Hepatocyte (in vitro differentiated cells): ENCODE measurements at regions not wholly inside any gene's neighbourhood (a gene's known extent, or its start where the extent isn't known, plus 50 kb on each side); places are given as distances from the start of the nearest gene placed in this dataset.

Experiments
- DNase-seq: peaks from one replicate; pipeline ENCODE4 v3.0.0-alpha.2; 2016; ENCODE audit warnings: low spot score
- H2AFZ ChIP-seq: fragments of 200-600 bp; sonication (generic); 2 replicates; pipeline ENCODE4 v1.6.0; 2016; ENCODE audit warnings: antibody characterized with exemption, mild to moderate bottlenecking
- H3K27ac ChIP-seq: fragments of 200-600 bp; sonication (generic); 2 replicates; pipeline ENCODE4 v1.5.1; 2016; ENCODE audit warnings: mild to moderate bottlenecking
- H3K27me3 ChIP-seq: fragments of 200-600 bp; sonication (generic); 2 replicates; pipeline ENCODE4 v1.6.1; 2016
- H3K36me3 ChIP-seq: fragments of 200-600 bp; sonication (generic); replicated peaks from 2 replicates; pipeline ENCODE4 v1.5.1; 2016; ENCODE audit warnings: low read depth; ENCODE audit not compliant: insufficient read depth
- H3K4me1 ChIP-seq: fragments of 200-600 bp; sonication (generic); 2 replicates; pipeline ENCODE4 v1.5.1; 2016; ENCODE audit warnings: mild to moderate bottlenecking, moderate library complexity; ENCODE audit not compliant: insufficient read depth
- H3K4me2 ChIP-seq: fragments of 200-600 bp; sonication (generic); 2 replicates; pipeline ENCODE4 v1.6.0; 2016
- H3K4me3 ChIP-seq: fragments of 200-600 bp; sonication (generic); 2 replicates; pipeline ENCODE4 v1.5.1; 2016; ENCODE audit warnings: mild to moderate bottlenecking
- H3K79me2 ChIP-seq: fragments of 200-600 bp; sonication (generic); 2 replicates; pipeline ENCODE4 v1.6.0; 2017; ENCODE audit warnings: mild to moderate bottlenecking
- H3K9me2 ChIP-seq: fragments of 200-600 bp; sonication (generic); replicated peaks from 2 replicates; pipeline ENCODE4 v1.6.0; 2017; ENCODE audit warnings: mild to moderate bottlenecking; ENCODE audit not compliant: insufficient read depth
- H3K9me3 ChIP-seq: fragments of 200-600 bp; sonication (generic); 2 replicates; pipeline ENCODE4 v1.5.1; 2016; ENCODE audit warnings: low read depth, mild to moderate bottlenecking
- H4K20me1 ChIP-seq: fragments of 200-600 bp; sonication (generic); 2 replicates; pipeline ENCODE4 v1.6.0; 2016; ENCODE audit warnings: mild to moderate bottlenecking; ENCODE audit not compliant: insufficient read depth, poor library complexity, severe bottlenecking
- CTCF ChIP-seq: fragments of 200-600 bp; sonication (generic); IDR thresholded peaks from 2 replicates; pipeline ENCODE4 v1.5.1; 2016; ENCODE audit warnings: antibody characterized with exemption, mild to moderate bottlenecking; ENCODE audit not compliant: poor library complexity
- EZH2 ChIP-seq: fragments of 200-600 bp; sonication (generic); IDR thresholded peaks from 2 replicates; pipeline ENCODE4 v1.6.1; 2016; ENCODE audit warnings: antibody characterized with exemption, mild to moderate bottlenecking, borderline replicate concordance
- EZH2phosphoT487 ChIP-seq: fragments of 200-600 bp; sonication (generic); IDR thresholded peaks from one replicate; pipeline ENCODE4 v1.6.1; 2018; ENCODE audit warnings: antibody characterized with exemption, mild to moderate bottlenecking, low read depth, moderate library complexity; ENCODE audit not compliant: unreplicated experiment, severe bottlenecking
- whole genome bisulfite sequencing: methylation state at CpG from one replicate; pipeline ENCODE4 v1.1.6; 2016; ENCODE audit warnings: low lambda C conversion rate; ENCODE audit errors: missing lambda C conversion rate; 5-methylcytosine and 5-hydroxymethylcytosine counted together

DNA sequence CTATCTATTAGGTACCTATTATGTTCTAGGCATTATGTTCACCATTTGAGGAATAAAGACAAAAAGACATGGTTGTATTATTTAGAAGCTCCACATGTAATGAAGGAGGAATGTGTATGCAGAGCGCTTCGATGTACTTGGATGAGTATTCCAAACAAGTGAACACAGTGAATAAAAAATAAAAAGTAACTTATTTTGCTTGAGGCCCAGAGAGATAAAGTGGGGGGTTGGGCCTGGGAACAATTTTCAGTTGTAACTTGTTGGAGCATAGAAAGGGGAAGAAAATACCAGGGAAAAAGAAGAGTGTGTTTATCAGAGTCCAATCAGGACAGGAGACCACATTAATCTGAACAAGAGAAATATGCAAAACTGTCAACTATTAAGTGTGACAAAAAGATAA lies 445.7 kb upstream of the BCHE start:
- DNase-seq: no peak
- no peaks in the 10 kb centered on the region for H4K20me1 ChIP-seq
- peaks cover 4% of the 10 kb centered on the region for H3K4me1 ChIP-seq
- H3K27me3 ChIP-seq: no peaks in the 10 kb centered on the region
- H3K4me2 ChIP-seq: no peak overlapping the region
- no peaks in the 10 kb centered on the region for H3K36me3 ChIP-seq
- 100% methylated on average over 2 of the region's 2 CpGs for WGBS
- H3K9me3 ChIP-seq: no peaks in the 10 kb centered on the region
- no peaks in the 10 kb centered on the region for H3K9me2 ChIP-seq
- no peak overlapping the region for H3K27ac ChIP-seq
- no peak overlapping the region for H3K4me3 ChIP-seq
- no peak overlapping the region for H2AFZ ChIP-seq
- TF ChIP-seq CTCF (no peak), EZH2phosphoT487 (no peak), EZH2 (no peak)
- no peaks in the 10 kb centered on the region for H3K79me2 ChIP-seq

DNA sequence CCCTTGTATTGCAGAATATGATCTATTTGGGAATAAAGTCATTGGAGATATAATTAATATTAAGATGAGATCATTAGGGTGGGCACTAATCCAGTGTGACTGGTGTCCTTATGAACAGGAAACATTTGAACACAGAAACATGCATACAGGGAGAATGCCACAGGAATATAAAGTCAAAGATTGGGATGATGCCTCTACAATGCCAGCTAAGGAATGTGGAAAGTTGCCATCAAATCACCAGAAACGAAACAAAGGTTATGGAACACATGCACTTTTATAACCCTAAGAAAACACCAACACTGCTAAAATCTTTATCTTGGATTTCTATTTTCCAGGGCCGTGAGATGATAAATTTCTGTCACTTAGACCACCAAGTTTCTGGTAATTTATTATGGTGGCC lies 442.4 kb upstream of the BCHE start:
- Histone ChIP-seq H3K4me2 (no peak overlapping the region), H2AFZ (no peak overlapping the region), H4K20me1 (no peaks in the 10 kb centered on the region), H3K27me3 (no peaks in the 10 kb centered on the region), H3K79me2 (no peaks in the 10 kb centered on the region), H3K9me3 (no peaks in the 10 kb centered on the region), H3K4me3 (no peak overlapping the region), H3K27ac (no peak overlapping the region), H3K4me1 (peaks cover 2% of the 10 kb centered on the region), H3K36me3 (no peaks in the 10 kb centered on the region), H3K9me2 (no peaks in the 10 kb centered on the region)
- TF ChIP-seq EZH2phosphoT487: no peak
- TF ChIP-seq EZH2: no peak
- no peak for TF ChIP-seq CTCF
- DNase-seq: no peak
- WGBS: 69% methylated on average over 2 of the region's 2 CpGs

DNA sequence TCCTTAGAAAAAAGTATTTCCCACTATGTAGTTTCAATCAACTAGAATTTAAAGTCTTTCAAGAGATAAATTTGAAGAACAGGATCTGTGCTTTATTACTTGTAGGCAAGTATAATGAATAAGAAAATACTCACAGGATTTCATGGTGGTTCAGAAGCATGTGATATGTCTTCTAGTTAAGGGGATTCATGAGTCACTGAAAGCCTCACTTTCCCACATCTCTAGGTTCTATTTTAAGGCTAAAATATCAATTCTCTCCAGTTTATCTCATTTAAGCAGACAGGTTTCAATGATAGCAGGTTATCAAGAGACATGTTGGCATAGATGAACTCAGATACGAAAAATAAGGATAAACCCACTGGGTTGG lies 437.8 kb upstream of the BCHE start:
- WGBS: 75% methylated on average over 1 of the region's 1 CpG
- Histone ChIP-seq H3K79me2 (no peaks in the 10 kb centered on the region), H3K27ac (peak overlapping the region; percentile 26), H3K9me3 (no peaks in the 10 kb centered on the region), H3K4me3 (no peak overlapping the region), H3K9me2 (no peaks in the 10 kb centered on the region), H3K27me3 (no peaks in the 10 kb centered on the region), H4K20me1 (no peaks in the 10 kb centered on the region), H3K36me3 (no peaks in the 10 kb centered on the region), H3K4me1 (no peaks in the 10 kb centered on the region), H3K4me2 (no peak overlapping the region), H2AFZ (no peak overlapping the region)
- no peak for TF ChIP-seq EZH2phosphoT487
- TF ChIP-seq EZH2: no peak
- DNase-seq: no peak

- Histone ChIP-seq H3K36me3 (no peaks in the 10 kb centered on the region), H4K20me1 (no peaks in the 10 kb centered on the region), H3K9me2 (no peaks in the 10 kb centered on the region), H3K4me3 (no peak overlapping the region), H3K27ac (peak overlapping the region; percentile 26), H3K9me3 (no peaks in the 10 kb centered on the region), H2AFZ (no peak overlapping the region), H3K27me3 (no peaks in the 10 kb centered on the region), H3K79me2 (no peaks in the 10 kb centered on the region), H3K4me2 (no peak overlapping the region), H3K4me1 (no peaks in the 10 kb centered on the region)
- DNase-seq: no peak
- TF ChIP-seq CTCF (no peak), EZH2phosphoT487 (no peak), EZH2 (no peak)
- 63% methylated on average over 4 of the region's 4 CpGs for WGBS
Observed at GRCh38 chr3:166274351-166275023, 437.3 kb upstream of the BCHE start.
